ENCODE measurements at regions not wholly inside any gene's neighbourhood (a gene's known extent, or its start where the extent isn't known, plus 50 kb on each side); places are given as distances from the start of the nearest gene placed in this dataset.

- no peak for TF ChIP-seq GATA3 (IDR thresholded peaks at IDR 0.05; ENCODE audit: low read depth, low read length)
- no peak for TF ChIP-seq GATA2 (IDR thresholded peaks at IDR 0.05; ENCODE audit: low read depth, low read length)
Observed at GRCh38 chr7:156356551-156356950, 284.0 kb upstream of the RNF32 start.

All from SH-SY5Y (cell line).